Body of pancreas (tissue), 4 donors: ENCODE measurements at regions not wholly inside any gene's neighbourhood (a gene's known extent, or its start where the extent isn't known, plus 50 kb on each side); places are given as distances from the start of the nearest gene placed in this dataset.
"Not testable (repeated sequence)": the region's sequence is repeated elsewhere in the genome, so short reads cannot be mapped to it uniquely, and the experiment has no call there.

Experiments
- ATAC-seq: fragments of 150-250 bp; one replicate; pipeline ENCODE4 v1.9.1; 2016
- DNase-seq, 4 donors: peaks; one replicate each; pipeline ENCODE4 v3.0.0-alpha.2; 2019
- H3K27ac ChIP-seq, 4 donors: fragments of 200-600 bp; sonication (generic); 1 replicate in 3 of 4; 2 replicates in 1 of 4; pipeline versions ENCODE4 v1.5.1 to v1.6.1; 2016 to 2019; ENCODE audit warnings: mild to moderate bottlenecking in 1 of 4, mixed read lengths in 1 of 4, moderate library complexity in 1 of 4
- H3K27me3 ChIP-seq, 2 donors: fragments of 200-600 bp; sonication (generic); one replicate each; pipeline ENCODE4 v1.6.0; 2016; ENCODE audit warnings: mild to moderate bottlenecking in 1 of 2
- H3K36me3 ChIP-seq, 2 donors: fragments of 200-600 bp; sonication (generic); replicated peaks in 1 of 2; 2 replicates each; pipeline ENCODE4 v1.5.1; 2016; ENCODE audit warnings: low read depth in 2 of 2; ENCODE audit not compliant: insufficient read depth in 1 of 2
- H3K4me1 ChIP-seq: fragments of 200-600 bp; sonication (generic); one replicate; pipeline ENCODE4 v1.6.0; 2016
- H3K4me3 ChIP-seq, 2 donors: fragments of 200-600 bp; sonication (generic); 1 replicate in 1 of 2; 2 replicates in 1 of 2; pipeline ENCODE4 v1.5.1; 2016 to 2019
- H3K9me3 ChIP-seq, 3 donors: fragments of 200-600 bp; sonication (generic); 1 replicate in 2 of 3; 2 replicates in 1 of 3; pipeline ENCODE4 v1.5.1; 2016
- CTCF ChIP-seq, 7 experiments: fragments of 450-650 bp in 4 of 7; fragments of 200-600 bp in 3 of 7; sonication (generic) in 3 of 7; IDR thresholded peaks; one replicate each; pipeline ENCODE4 v1.5.1; 2016 to 2019; ENCODE audit warnings: antibody characterized with exemption in 7 of 7
- POLR2A ChIP-seq, 3 donors: fragments of 450-650 bp; IDR thresholded peaks; one replicate each; pipeline ENCODE4 v1.6.1; 2016; ENCODE audit warnings: antibody characterized with exemption in 3 of 3, mild to moderate bottlenecking in 2 of 3
- WGBS, 2 donors: methylation state at CpG; one replicate each; pipeline ENCODE4 v1.1.5; 2017; 5-methylcytosine and 5-hydroxymethylcytosine counted together
- intact Hi-C: fragments of 100-400 bp; cut with DNase I; formaldehyde crosslinking; loops from one replicate; pipeline ENCODE4 v1.15.1; 2023

GRCh38 chr18:1092228-1092627 is 187.6 kb downstream of the ADCYAP1 start:
- Histone ChIP-seq H3K4me1 (no peaks in the 10 kb centered on the region), H3K9me3 (peaks cover 0 to 10% (median 0%) of the 10 kb centered on the region in 3 donors), H3K4me3 (no peak overlapping the region), H3K27ac (no peak overlapping the region), H3K27me3 (no peaks in the 10 kb centered on the region), H3K36me3 (no peaks in the 10 kb centered on the region)
- 50 to 59% methylated on average over 5 of the region's 5 CpGs for WGBS, 2 donors
- no peak for TF ChIP-seq POLR2A (IDR thresholded peaks at IDR 0.05)
- TF ChIP-seq CTCF (IDR thresholded peaks at IDR 0.05), result no peak
- no peak for ATAC-seq
- intact Hi-C loops, result no loop called here
- peak in 3 of 4 donors; percentile 13 to 22 (median 20) for DNase-seq

GRCh38 chr18:1094409-1094808 is 189.7 kb downstream of the ADCYAP1 start:
- no peak for TF ChIP-seq CTCF (IDR thresholded peaks at IDR 0.05)
- no peak for TF ChIP-seq POLR2A (IDR thresholded peaks at IDR 0.05)
- H3K36me3 ChIP-seq, result no peaks in the 10 kb centered on the region
- intact Hi-C loops, result no loop called here
- H3K9me3 ChIP-seq, result peaks cover 0 to 3% (median 0%) of the 10 kb centered on the region in 3 donors
- H3K27me3 ChIP-seq, result no peaks in the 10 kb centered on the region
- H3K4me3 ChIP-seq, result no peak overlapping the region
- no peaks in the 10 kb centered on the region for H3K4me1 ChIP-seq
- no peak overlapping the region for H3K27ac ChIP-seq
- WGBS, 2 donors, result 65 to 73% methylated on average over 4 of the region's 4 CpGs
- ATAC-seq, result no peak
- DNase-seq, result no peak

DNA sequence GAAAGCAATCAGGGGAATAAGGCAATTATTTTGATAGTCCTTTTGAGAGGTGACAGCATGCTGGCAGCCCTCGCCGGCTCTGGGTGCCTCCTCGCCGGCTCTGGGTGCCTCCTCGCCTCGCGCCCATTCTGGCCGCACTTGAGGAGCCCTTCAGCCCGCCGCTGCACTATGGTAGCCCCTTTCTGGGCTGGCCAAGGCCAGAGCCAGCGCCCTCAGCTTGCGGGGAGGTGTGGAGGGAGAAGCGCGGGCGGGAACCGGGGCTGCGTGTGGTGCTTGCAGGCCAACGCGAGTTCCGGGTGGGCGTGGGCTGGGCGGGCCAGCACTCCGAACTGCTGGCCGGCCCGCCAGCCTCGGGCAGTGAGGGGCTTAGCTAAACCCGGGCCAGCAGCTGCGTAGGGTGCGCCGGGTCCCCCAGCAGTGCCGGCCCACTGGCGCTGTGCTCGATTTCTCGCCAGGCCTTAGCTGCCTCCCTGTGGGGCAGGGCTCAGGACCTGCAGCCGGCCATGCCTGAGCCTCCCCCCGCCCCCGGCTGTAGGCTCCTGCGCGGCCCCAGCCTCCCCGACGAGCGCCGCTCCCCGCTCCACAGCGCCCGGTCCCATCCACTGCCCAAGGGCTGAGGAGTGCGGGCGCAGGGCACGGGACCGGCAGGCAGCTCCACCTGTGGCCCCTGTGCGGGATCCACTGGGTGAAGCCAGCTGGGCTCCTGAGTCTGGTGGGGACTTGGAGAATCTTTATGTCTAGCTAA is 193.5 kb downstream of the ADCYAP1 start:
- H3K36me3 ChIP-seq, H3K27me3 ChIP-seq, intact Hi-C loops, DNase-seq, H3K4me3 ChIP-seq, H3K4me1 ChIP-seq, H3K27ac ChIP-seq, H3K9me3 ChIP-seq, ATAC-seq: not testable (repeated sequence)
- WGBS, 2 donors, result 92% methylated on average over 29 to 35 of the region's 51 CpGs

DNA sequence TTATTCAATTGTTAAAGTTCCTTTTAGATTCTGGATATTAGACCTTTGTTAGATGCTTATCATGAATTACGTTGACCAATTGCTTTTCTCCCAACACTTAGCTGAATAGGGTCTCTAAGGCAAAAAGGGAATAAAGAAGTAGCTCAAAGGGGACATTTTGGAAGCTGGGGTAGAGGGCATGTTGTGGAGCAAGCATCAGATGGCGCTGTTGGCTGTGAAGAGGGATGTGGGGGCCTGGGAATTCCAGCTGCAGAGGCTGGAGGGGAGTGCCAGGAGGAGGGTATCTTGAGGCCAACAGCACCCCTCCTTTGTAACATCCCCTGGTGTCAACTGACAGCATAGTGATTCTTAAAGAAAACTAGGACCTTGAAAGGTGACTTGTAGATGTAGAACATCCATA is 198.2 kb downstream of the ADCYAP1 start:
- 50 to 74% methylated on average over 2 of the region's 2 CpGs for WGBS, 2 donors
- Histone ChIP-seq H3K36me3 (no peaks in the 10 kb centered on the region), H3K9me3 (no peaks in the 10 kb centered on the region), H3K4me3 (no peak overlapping the region), H3K27ac (no peak overlapping the region), H3K27me3 (no peaks in the 10 kb centered on the region), H3K4me1 (no peaks in the 10 kb centered on the region)
- DNase-seq, result no peak
- TF ChIP-seq CTCF (IDR thresholded peaks at IDR 0.05) (no peak), POLR2A (IDR thresholded peaks at IDR 0.05) (no peak)
- intact Hi-C loops, result no loop called here
- ATAC-seq, result no peak

- H3K27me3 ChIP-seq, result no peaks in the 10 kb centered on the region
- DNase-seq (no peak), ATAC-seq (no peak)
- H3K36me3 ChIP-seq, result no peaks in the 10 kb centered on the region
- no peaks in the 10 kb centered on the region for H3K9me3 ChIP-seq
- H3K27ac ChIP-seq, result no peak overlapping the region
- 49 to 58% methylated on average over 2 of the region's 2 CpGs for WGBS, 2 donors
- TF ChIP-seq POLR2A (IDR thresholded peaks at IDR 0.05) (no peak), CTCF (IDR thresholded peaks at IDR 0.05) (no peak)
- H3K4me3 ChIP-seq, result no peak overlapping the region
- intact Hi-C loops, result no loop called here
- H3K4me1 ChIP-seq, result no peaks in the 10 kb centered on the region
Measured at GRCh38 chr18:1103537-1103936, 198.9 kb downstream of the ADCYAP1 start.
